Testis (tissue), 2 donors: ENCODE measurements at regions not wholly inside any gene's neighbourhood (a gene's known extent, or its start where the extent isn't known, plus 50 kb on each side); places are given as distances from the start of the nearest gene placed in this dataset.

Experiments used
- CTCF ChIP-seq, 3 experiments: fragments of 450-650 bp in 2 of 3; fragments of 200-600 bp in 1 of 3; sonication (generic) in 1 of 3; IDR thresholded peaks; one replicate each; pipeline ENCODE4 v1.5.1; 2016 to 2019; ENCODE audit warnings: antibody characterized with exemption in 3 of 3, mild to moderate bottlenecking in 2 of 3, moderate library complexity in 1 of 3
- POLR2A ChIP-seq: fragments of 450-650 bp; IDR thresholded peaks from one replicate; pipeline ENCODE4 v1.6.1; 2017; ENCODE audit warnings: antibody characterized with exemption, mild to moderate bottlenecking, moderate library complexity

GRCh38 chr9:73050065-73050816 lies 97.4 kb upstream of the ALDH1A1 start:
- TF ChIP-seq CTCF (IDR thresholded peaks at IDR 0.05) (no peak), POLR2A (no peak)
